ENCODE measurements at regions not wholly inside any gene's neighbourhood (a gene's known extent, or its start where the extent isn't known, plus 50 kb on each side); places are given as distances from the start of the nearest gene placed in this dataset.
A peak's percentile ranks its signal among the peaks of the same experiment; 100 is the strongest.

DNA sequence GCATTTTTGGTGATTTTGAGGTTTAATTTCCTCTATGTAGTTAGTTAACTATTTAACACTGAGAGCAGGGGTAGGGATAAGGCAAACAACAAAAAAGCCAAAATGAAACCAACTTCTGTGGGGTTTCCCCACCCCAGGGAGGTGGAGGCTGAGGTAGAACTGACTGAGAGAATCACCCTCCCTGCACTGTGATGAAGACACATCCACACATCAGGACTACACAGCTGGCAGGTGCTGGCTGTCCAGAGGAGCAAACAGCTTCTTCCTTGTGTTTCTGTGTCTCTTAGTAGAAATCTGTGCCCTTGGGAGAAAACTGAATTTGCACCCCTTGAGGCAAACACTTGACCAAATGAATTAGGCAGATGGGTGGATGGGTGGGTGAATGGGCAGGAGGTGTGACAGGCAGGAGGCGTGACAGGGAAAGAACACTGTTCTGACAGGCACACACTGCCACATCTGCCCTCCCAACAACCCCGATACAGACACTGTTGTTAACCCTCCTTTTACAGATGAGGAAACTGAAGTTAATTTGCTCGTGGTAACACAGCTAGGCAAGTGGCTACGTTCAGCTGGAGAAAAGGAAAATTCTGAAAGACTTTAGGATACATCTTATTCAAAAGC is 62.9 kb upstream of the AMZ2 start:
- DNase-seq = no peak

DNA sequence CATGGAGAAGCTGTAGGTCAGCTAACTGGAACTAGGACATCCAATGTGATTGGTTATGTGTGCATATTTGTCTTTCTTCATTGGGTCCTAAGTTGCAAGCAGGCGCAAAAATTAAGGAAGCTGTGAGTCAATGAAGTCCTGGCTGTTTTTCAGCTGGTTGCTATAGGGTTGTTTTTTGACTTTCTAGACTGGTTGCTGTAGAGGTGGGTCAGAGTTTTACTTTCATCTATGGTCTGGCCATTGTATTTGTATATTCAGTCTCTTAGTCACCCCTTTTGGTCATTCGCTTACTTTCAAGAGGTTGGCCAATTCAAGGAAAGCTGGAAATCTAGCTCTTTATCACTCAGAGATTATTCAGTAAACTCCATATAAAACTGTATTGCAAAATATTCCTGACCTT is 62.0 kb upstream of the AMZ2 start:
- no peak for DNase-seq

- DNase-seq = no peak
Measured at GRCh38 chr17:68190495-68190894, 57.3 kb upstream of the AMZ2 start.

DNA sequence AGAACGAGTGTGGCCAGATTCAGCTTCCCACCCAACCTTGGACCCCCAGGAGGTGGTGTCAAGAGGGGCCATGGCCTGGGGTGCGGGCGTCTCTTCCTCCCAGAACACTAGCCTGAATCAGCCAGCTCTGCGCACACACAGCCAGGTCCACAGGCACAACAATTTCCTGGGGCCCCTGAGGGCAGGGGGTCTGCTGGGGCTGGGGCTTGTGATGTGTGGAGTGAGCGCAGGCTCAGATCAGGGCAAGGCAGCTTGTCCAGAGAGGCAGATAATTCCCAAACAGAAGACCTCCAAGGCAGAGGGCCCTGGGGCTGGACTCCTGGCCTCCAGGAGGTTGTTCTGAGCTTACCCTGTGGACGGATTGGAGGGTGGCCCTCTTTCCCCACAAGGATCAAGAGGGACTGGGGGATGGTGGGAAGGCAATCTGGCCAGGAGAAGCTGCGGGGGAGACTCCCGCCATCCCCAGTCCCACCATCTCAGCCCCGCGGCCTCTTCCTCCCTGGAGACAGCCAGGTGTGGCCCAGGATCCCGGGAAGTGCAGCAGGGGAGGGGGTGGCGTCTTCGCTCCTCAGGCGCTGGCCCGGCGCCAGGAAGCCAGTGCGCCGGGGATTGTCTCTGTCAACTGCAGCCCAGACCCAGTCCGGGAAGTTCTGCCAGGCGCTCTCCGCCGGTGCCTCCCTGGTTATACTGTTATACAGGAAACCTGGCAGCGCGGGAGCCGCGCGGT is 52.0 kb upstream of the AMZ2 start:
- peak; percentile 40 for DNase-seq

GRCh38 chr17:68196394-68197090 is 51.3 kb upstream of the AMZ2 start:
- DNase-seq = peak; percentile 39

- peak; percentile 41 for DNase-seq
Measured at GRCh38 chr17:68197091-68197996, 50.5 kb upstream of the AMZ2 start.

- DNase-seq = no peak
Measured at GRCh38 chr17:68197997-68198930, 49.6 kb upstream of the AMZ2 start.

Data from right hindlimb (tissue), 1 donor.